ENCODE measurements at regions not wholly inside any gene's neighbourhood (a gene's known extent, or its start where the extent isn't known, plus 50 kb on each side); places are given as distances from the start of the nearest gene placed in this dataset.

- TF ChIP-seq CTCF (IDR thresholded peaks at IDR 0.05; ENCODE audit: poor library complexity) = no peak
- TF ChIP-seq EZH2 (IDR thresholded peaks at IDR 0.05; ENCODE audit: borderline replicate concordance) = no peak
- no peak for TF ChIP-seq EZH2phosphoT487 (IDR thresholded peaks at IDR 0.05; ENCODE audit: low read depth, severe bottlenecking, unreplicated experiment)
Observed at GRCh38 chr4:130511776-130512175, 1415.8 kb downstream of the C4orf33 start.

Data from hepatocyte (in vitro differentiated cells).